ENCODE measurements at regions not wholly inside any gene's neighbourhood (a gene's known extent, or its start where the extent isn't known, plus 50 kb on each side); places are given as distances from the start of the nearest gene placed in this dataset.
"Not testable (repeated sequence)": the region's sequence is repeated elsewhere in the genome, so short reads cannot be mapped to it uniquely, and the experiment has no call there.

DNA sequence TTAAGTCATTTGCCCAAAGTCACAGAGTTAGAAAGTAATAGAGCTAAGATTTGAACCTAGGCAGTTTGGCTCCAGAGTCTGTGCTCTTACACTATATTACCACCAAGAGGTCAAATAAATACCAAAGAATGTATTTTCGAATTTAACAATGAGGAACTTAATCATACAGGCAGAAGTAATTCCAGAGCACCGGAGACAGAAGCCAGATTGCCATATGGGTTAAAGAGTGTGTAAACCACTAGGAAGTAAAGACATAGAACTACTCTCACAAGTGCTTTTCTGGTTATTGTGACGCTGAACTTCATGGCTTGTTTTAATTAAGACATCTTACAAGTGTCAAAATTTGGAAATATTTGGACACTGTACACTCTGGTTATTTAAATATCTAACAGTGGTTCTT is 114.5 kb upstream of the NBPF19 start:
- H3K9ac ChIP-seq (ENCODE audit: low read depth, low read length); H4K20me1 ChIP-seq (ENCODE audit: insufficient read depth, low read length); H3K27ac ChIP-seq (ENCODE audit: low read length); ATAC-seq (ENCODE audit: insufficient read depth, low read depth); H3K4me3 ChIP-seq (ENCODE audit: low read depth in 1 of 2, low read length in 2 of 2); H3K9me3 ChIP-seq (ENCODE audit: insufficient read depth, low read length, severe bottlenecking); H3K4me2 ChIP-seq (ENCODE audit: insufficient read depth, low read length); H3K27me3 ChIP-seq (ENCODE audit: insufficient read depth, low read length, poor library complexity); H3K36me3 ChIP-seq (ENCODE audit: insufficient read depth, low read length); H2AFZ ChIP-seq (ENCODE audit: low read depth, low read length); DNase-seq; H3K79me2 ChIP-seq (ENCODE audit: insufficient read depth, low read length); H3K4me1 ChIP-seq (ENCODE audit: insufficient read depth, low read length): not testable (repeated sequence)

DNA sequence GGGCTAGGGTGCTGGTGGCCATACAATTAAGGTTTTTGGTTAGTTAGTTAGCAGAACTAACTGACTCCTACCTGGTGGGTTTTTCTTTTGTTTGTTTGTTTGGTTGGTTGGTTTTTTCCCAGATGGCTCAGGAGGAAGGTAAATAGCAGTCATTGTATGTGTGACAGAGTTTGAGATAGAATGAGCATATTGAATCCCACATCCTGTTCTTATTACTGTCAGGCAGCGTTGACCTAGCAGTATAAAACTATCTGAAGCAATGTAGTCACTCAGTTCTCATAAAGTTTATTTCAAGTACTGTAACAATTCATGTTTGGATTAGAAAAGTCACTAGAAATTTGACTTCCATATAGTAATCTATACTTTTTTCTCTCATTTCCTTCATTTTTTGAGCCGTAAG is 113.5 kb upstream of the NBPF19 start:
- not testable (repeated sequence) for H3K27me3 ChIP-seq (ENCODE audit: insufficient read depth, low read length, poor library complexity); H3K4me1 ChIP-seq (ENCODE audit: insufficient read depth, low read length); H3K79me2 ChIP-seq (ENCODE audit: insufficient read depth, low read length); H3K27ac ChIP-seq (ENCODE audit: low read length); H3K4me3 ChIP-seq (ENCODE audit: low read depth in 1 of 2, low read length in 2 of 2); H3K4me2 ChIP-seq (ENCODE audit: insufficient read depth, low read length); H2AFZ ChIP-seq (ENCODE audit: low read depth, low read length); H4K20me1 ChIP-seq (ENCODE audit: insufficient read depth, low read length); DNase-seq; H3K9ac ChIP-seq (ENCODE audit: low read depth, low read length); H3K36me3 ChIP-seq (ENCODE audit: insufficient read depth, low read length); H3K9me3 ChIP-seq (ENCODE audit: insufficient read depth, low read length, severe bottlenecking)
- ATAC-seq (ENCODE audit: insufficient read depth, low read depth), result peak; percentile 76

DNA sequence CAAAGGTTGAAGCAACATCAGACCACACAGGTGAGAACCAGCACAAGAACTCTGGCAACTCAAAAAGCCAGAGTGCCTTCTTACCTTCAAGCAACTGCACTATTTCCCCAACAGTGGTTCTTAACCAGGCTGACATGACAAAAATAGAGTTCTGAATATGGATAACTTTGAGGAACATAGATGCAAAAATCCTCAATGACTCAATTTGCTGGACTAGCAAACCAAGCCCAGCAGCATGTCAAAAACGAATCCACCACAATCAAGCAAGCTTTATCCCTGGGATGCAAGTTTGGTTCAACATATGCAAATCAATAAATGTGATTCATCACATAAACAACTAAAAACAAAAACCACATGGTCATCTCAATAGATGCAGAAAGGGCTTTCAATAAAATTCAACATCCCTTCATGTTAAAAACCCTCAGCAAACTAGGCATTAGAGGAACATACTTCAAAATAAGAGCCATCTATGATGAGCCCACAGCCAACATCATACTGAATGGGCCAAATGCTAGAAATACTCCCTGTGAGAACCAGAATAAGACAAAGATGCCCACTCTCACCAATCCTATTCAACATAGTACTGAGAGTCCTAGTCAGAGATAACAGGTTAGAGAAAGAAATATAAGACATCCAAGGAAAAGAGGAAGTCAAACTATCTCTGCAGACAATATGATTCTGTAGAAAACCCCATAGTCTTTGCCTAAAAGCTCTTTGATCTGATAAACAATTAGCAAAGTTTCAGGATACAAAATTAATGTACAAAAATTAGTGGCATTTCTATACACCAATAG is 110.5 kb upstream of the NBPF19 start:
- H4K20me1 ChIP-seq (ENCODE audit: insufficient read depth, low read length); DNase-seq; H3K27me3 ChIP-seq (ENCODE audit: insufficient read depth, low read length, poor library complexity): not testable (repeated sequence)

DNA sequence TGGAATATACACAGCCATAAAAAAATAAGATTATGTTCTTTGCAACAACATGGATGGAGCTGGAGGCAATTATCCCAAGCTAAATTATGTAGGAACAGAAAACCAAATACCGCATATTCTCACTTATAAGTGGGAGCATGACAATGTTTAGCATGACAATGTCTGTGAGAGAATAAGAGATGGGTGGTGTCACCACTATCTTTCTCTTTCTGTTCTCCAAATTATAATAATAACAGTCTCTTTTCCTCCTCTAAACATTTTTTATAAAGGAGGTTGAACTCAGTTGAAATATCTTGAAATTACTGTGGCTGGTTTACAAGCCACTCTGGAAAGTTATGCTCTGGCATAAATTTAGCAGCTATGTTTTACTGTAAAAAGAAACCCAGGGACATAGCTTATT is 108.4 kb upstream of the NBPF19 start:
- not testable (repeated sequence) for H3K9ac ChIP-seq (ENCODE audit: low read depth, low read length); H3K4me2 ChIP-seq (ENCODE audit: insufficient read depth, low read length); ATAC-seq (ENCODE audit: insufficient read depth, low read depth); H3K27me3 ChIP-seq (ENCODE audit: insufficient read depth, low read length, poor library complexity); H3K36me3 ChIP-seq (ENCODE audit: insufficient read depth, low read length); H3K4me3 ChIP-seq (ENCODE audit: low read depth in 1 of 2, low read length in 2 of 2); H3K79me2 ChIP-seq (ENCODE audit: insufficient read depth, low read length); H3K9me3 ChIP-seq (ENCODE audit: insufficient read depth, low read length, severe bottlenecking); H3K4me1 ChIP-seq (ENCODE audit: insufficient read depth, low read length); H2AFZ ChIP-seq (ENCODE audit: low read depth, low read length); H3K27ac ChIP-seq (ENCODE audit: low read length); H4K20me1 ChIP-seq (ENCODE audit: insufficient read depth, low read length); DNase-seq

More for the DNA sequence above, 110.5 kb upstream of the NBPF19 start:
- not testable (repeated sequence) for H3K79me2 ChIP-seq (ENCODE audit: insufficient read depth, low read length); H3K4me1 ChIP-seq (ENCODE audit: insufficient read depth, low read length); H3K9ac ChIP-seq (ENCODE audit: low read depth, low read length); H3K4me3 ChIP-seq (ENCODE audit: low read depth in 1 of 2, low read length in 2 of 2); H3K9me3 ChIP-seq (ENCODE audit: insufficient read depth, low read length, severe bottlenecking); H3K4me2 ChIP-seq (ENCODE audit: insufficient read depth, low read length); H3K27ac ChIP-seq (ENCODE audit: low read length); ATAC-seq (ENCODE audit: insufficient read depth, low read depth); H3K36me3 ChIP-seq (ENCODE audit: insufficient read depth, low read length); H2AFZ ChIP-seq (ENCODE audit: low read depth, low read length)

DNA sequence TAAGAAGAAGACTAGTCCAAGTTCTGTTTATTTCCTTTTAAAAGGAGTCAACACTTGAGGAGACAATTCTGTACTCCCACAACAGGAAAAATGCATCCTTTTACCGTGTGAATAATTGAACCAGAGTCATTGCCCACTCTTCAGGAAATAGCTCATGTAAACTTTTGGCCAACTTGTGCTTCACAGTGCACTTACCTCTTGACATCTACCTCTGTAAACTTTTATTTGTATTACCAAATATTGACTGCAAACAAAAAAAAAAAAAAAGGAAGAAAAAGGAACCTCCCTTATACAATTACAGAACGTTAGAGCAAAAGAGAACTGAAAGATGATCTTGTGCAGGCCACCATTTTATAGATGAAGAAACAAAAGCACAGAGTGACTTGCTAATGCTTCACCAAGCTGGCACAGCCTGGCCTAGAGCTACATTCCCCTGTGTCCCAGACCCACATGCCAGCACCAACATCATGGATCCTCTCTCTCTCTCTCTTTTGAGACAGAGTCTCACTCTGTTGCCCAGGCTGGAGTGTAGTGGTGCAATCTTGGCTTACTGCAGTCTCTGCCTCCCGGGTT is 107.3 kb upstream of the NBPF19 start:
- H2AFZ ChIP-seq (ENCODE audit: low read depth, low read length); H3K27ac ChIP-seq (ENCODE audit: low read length); H3K36me3 ChIP-seq (ENCODE audit: insufficient read depth, low read length); ATAC-seq (ENCODE audit: insufficient read depth, low read depth); H4K20me1 ChIP-seq (ENCODE audit: insufficient read depth, low read length); DNase-seq; H3K9me3 ChIP-seq (ENCODE audit: insufficient read depth, low read length, severe bottlenecking); H3K4me3 ChIP-seq (ENCODE audit: low read depth in 1 of 2, low read length in 2 of 2); H3K4me2 ChIP-seq (ENCODE audit: insufficient read depth, low read length); H3K27me3 ChIP-seq (ENCODE audit: insufficient read depth, low read length, poor library complexity); H3K4me1 ChIP-seq (ENCODE audit: insufficient read depth, low read length); H3K79me2 ChIP-seq (ENCODE audit: insufficient read depth, low read length); H3K9ac ChIP-seq (ENCODE audit: low read depth, low read length): not testable (repeated sequence)

DNA sequence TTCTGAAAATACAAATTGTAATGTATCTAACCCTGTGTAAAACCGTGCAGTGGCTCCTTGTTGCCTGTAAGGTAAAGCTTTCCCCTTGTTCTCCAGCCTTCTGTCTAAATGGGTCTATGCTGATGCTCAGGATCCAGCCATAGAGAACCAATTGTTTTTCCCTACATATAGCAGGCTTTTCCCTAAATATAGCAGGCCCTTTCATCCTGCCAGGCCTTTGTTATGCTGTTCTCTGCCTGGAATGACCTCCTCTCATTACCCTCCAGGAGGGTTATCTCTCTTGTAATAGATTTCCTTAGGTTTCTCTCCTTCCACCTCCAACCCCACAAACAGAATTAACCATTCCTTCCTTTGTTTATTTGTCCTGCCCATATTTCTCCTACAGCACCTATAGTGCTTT is 106.5 kb upstream of the NBPF19 start:
- H3K36me3 ChIP-seq (ENCODE audit: insufficient read depth, low read length); H3K4me2 ChIP-seq (ENCODE audit: insufficient read depth, low read length); H3K9ac ChIP-seq (ENCODE audit: low read depth, low read length); H3K9me3 ChIP-seq (ENCODE audit: insufficient read depth, low read length, severe bottlenecking); DNase-seq; H3K27ac ChIP-seq (ENCODE audit: low read length); H3K79me2 ChIP-seq (ENCODE audit: insufficient read depth, low read length); H4K20me1 ChIP-seq (ENCODE audit: insufficient read depth, low read length); H3K4me1 ChIP-seq (ENCODE audit: insufficient read depth, low read length); H2AFZ ChIP-seq (ENCODE audit: low read depth, low read length); H3K27me3 ChIP-seq (ENCODE audit: insufficient read depth, low read length, poor library complexity); H3K4me3 ChIP-seq (ENCODE audit: low read depth in 1 of 2, low read length in 2 of 2); ATAC-seq (ENCODE audit: insufficient read depth, low read depth): not testable (repeated sequence)

DNA sequence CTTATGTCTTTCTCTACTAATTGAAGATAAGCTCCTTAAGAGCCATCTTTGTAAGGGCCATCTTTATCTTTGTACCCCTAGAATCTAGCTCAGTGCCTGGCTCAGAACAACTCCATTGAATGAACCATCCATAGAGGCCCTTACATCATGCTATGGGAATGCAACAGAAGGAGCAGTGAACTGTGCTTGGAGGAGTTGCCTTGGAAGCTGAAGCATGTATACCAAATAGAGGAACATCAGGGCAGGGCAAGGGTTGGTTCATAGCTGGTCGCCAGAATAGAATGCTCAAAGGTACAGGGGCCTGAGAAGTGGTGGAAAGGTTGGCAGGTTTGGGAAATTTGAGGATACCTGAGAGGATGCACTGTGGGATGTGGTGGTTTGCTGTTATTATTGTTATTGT is 105.8 kb upstream of the NBPF19 start:
- not testable (repeated sequence) for H3K36me3 ChIP-seq (ENCODE audit: insufficient read depth, low read length); H3K79me2 ChIP-seq (ENCODE audit: insufficient read depth, low read length); H4K20me1 ChIP-seq (ENCODE audit: insufficient read depth, low read length); H3K4me1 ChIP-seq (ENCODE audit: insufficient read depth, low read length); H3K4me3 ChIP-seq (ENCODE audit: low read depth in 1 of 2, low read length in 2 of 2); H3K27ac ChIP-seq (ENCODE audit: low read length); H3K4me2 ChIP-seq (ENCODE audit: insufficient read depth, low read length); H3K27me3 ChIP-seq (ENCODE audit: insufficient read depth, low read length, poor library complexity); H3K9me3 ChIP-seq (ENCODE audit: insufficient read depth, low read length, severe bottlenecking); H2AFZ ChIP-seq (ENCODE audit: low read depth, low read length); DNase-seq; H3K9ac ChIP-seq (ENCODE audit: low read depth, low read length); ATAC-seq (ENCODE audit: insufficient read depth, low read depth)

DNA sequence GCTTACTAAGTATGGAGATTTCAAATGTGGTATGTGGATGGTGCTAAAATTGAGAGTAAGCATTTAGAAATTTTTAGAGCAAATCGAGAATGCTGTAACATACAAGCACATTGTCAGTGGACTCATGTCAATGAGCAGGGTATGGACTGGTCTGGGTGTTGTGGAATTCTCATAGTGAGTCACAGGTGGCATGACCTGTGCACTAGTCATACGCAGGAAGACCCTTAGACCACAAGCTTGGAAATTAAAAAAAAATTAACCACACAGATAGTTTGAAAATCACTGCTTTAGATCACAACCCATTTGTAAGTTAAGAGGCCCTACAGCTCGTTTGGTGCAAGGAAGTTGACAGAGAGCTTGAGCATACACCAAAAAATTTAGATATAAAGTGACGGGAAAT is 102.9 kb upstream of the NBPF19 start:
- ATAC-seq (ENCODE audit: insufficient read depth, low read depth), result peak; percentile 84
- H4K20me1 ChIP-seq (ENCODE audit: insufficient read depth, low read length); H3K36me3 ChIP-seq (ENCODE audit: insufficient read depth, low read length); H3K9me3 ChIP-seq (ENCODE audit: insufficient read depth, low read length, severe bottlenecking); H3K9ac ChIP-seq (ENCODE audit: low read depth, low read length); H3K4me1 ChIP-seq (ENCODE audit: insufficient read depth, low read length); H3K27me3 ChIP-seq (ENCODE audit: insufficient read depth, low read length, poor library complexity); H3K79me2 ChIP-seq (ENCODE audit: insufficient read depth, low read length); H3K27ac ChIP-seq (ENCODE audit: low read length); H3K4me2 ChIP-seq (ENCODE audit: insufficient read depth, low read length); H3K4me3 ChIP-seq (ENCODE audit: low read depth in 1 of 2, low read length in 2 of 2); DNase-seq; H2AFZ ChIP-seq (ENCODE audit: low read depth, low read length): not testable (repeated sequence)

Measured in DND-41 (cell line).